Neural cell (in vitro differentiated cells): ENCODE measurements at regions not wholly inside any gene's neighbourhood (a gene's known extent, or its start where the extent isn't known, plus 50 kb on each side); places are given as distances from the start of the nearest gene placed in this dataset.

Experiments
- H2AFZ ChIP-seq: fragments of 200-600, 300-800 bp; sonication (generic), shearing (Covaris generic); 2 replicates; pipeline ENCODE4 v1.6.0; 2014; ENCODE audit warnings: low read depth, mild to moderate bottlenecking, antibody characterized with exemption, low read length, moderate library complexity
- H3F3A ChIP-seq: fragments of 200-600 bp; shearing (Covaris generic); 2 replicates; pipeline ENCODE4 v1.6.1; 2016; ENCODE audit warnings: mild to moderate bottlenecking, moderate library complexity, mixed read lengths, antibody characterized with exemption, low read length; ENCODE audit not compliant: insufficient read depth, poor library complexity, severe bottlenecking
- H3K27ac ChIP-seq: fragments of 200-600, 300-800 bp; sonication (generic), shearing (Covaris generic); 2 replicates; pipeline ENCODE4 v1.5.1; 2014; ENCODE audit warnings: mild to moderate bottlenecking, low read length, moderate library complexity
- H3K27me3 ChIP-seq: fragments of 300-800, 200-600 bp; sonication (generic), shearing (Covaris generic); 2 replicates; pipeline ENCODE4 v1.6.0; 2014; ENCODE audit warnings: mild to moderate bottlenecking, low read depth, low read length, moderate library complexity; ENCODE audit not compliant: insufficient read depth
- H3K36me3 ChIP-seq: fragments of 300-800, 200-600 bp; sonication (generic), shearing (Covaris generic); 2 replicates; pipeline ENCODE4 v1.5.1; 2014; ENCODE audit warnings: mild to moderate bottlenecking, antibody characterized with exemption, low read length, moderate library complexity; ENCODE audit not compliant: insufficient read depth
- H3K4me2 ChIP-seq: fragments of 300-800, 200-600 bp; sonication (generic), shearing (Covaris generic); 2 replicates; pipeline ENCODE4 v1.6.0; 2014; ENCODE audit warnings: mild to moderate bottlenecking, low read length
- H3K4me3 ChIP-seq: fragments of 300-800, 200-600 bp; sonication (generic), shearing (Covaris generic); 2 replicates; pipeline ENCODE4 v1.5.1; 2014; ENCODE audit warnings: mild to moderate bottlenecking, low read length, moderate library complexity
- H3K79me2 ChIP-seq: fragments of 200-600 bp; shearing (Covaris generic); replicated peaks from 2 replicates; pipeline ENCODE4 v1.6.0; 2014; ENCODE audit warnings: mild to moderate bottlenecking, low read length, moderate library complexity; ENCODE audit not compliant: insufficient read depth
- H3K9ac ChIP-seq: fragments of 300-800, 200-600 bp; sonication (generic), shearing (Covaris generic); 2 replicates; pipeline ENCODE4 v1.6.1; 2016; ENCODE audit warnings: mild to moderate bottlenecking, low read length, mixed read lengths
- H3K9me2 ChIP-seq: fragments of 200-600 bp; shearing (Covaris generic); 2 replicates; pipeline ENCODE4 v1.6.1; 2016; ENCODE audit warnings: mild to moderate bottlenecking, low read length, mixed read lengths; ENCODE audit not compliant: insufficient read depth
- H3K9me3 ChIP-seq: fragments of 200-600, 300-800 bp; sonication (generic), shearing (Covaris generic); 2 replicates; pipeline ENCODE4 v1.6.1; 2016; ENCODE audit warnings: mild to moderate bottlenecking, mixed run types, low read length, moderate library complexity, mixed read lengths
- H4K20me1 ChIP-seq: fragments of 200-600 bp; shearing (Covaris generic); 2 replicates; pipeline ENCODE4 v1.6.1; 2016; ENCODE audit warnings: mild to moderate bottlenecking, mixed run types; ENCODE audit not compliant: insufficient read depth
- EP300 ChIP-seq: fragments of 450-650 bp; conservative IDR thresholded peaks from 2 replicates; pipeline ENCODE4 v1.6.1; 2014; ENCODE audit warnings: antibody characterized with exemption, mild to moderate bottlenecking, moderate library complexity; ENCODE audit not compliant: poor library complexity, severe bottlenecking
- EZH2 ChIP-seq: fragments of 200-600, 300-800 bp; shearing (Covaris generic), sonication (generic); IDR thresholded peaks from 2 replicates; pipeline ENCODE4 v1.6.1; 2014; ENCODE audit warnings: antibody characterized with exemption, low read length, borderline replicate concordance, mild to moderate bottlenecking; ENCODE audit not compliant: insufficient read depth, poor library complexity, severe bottlenecking
- MXI1 ChIP-seq: fragments of 450-650 bp; conservative IDR thresholded peaks from 2 replicates; pipeline ENCODE4 v1.6.1; 2014; ENCODE audit warnings: antibody characterized with exemption, mild to moderate bottlenecking; ENCODE audit not compliant: poor library complexity, severe bottlenecking
- POLR2AphosphoS5 ChIP-seq: IDR thresholded peaks from 2 replicates; pipeline ENCODE4 v1.6.1; 2012
- RAD21 ChIP-seq: fragments of 450-650 bp; conservative IDR thresholded peaks from 2 replicates; pipeline ENCODE4 v1.6.1; 2014; ENCODE audit warnings: antibody characterized with exemption, mild to moderate bottlenecking, moderate library complexity
- SMC3 ChIP-seq: fragments of 450-650 bp; conservative IDR thresholded peaks from 2 replicates; pipeline ENCODE4 v1.6.1; 2014; ENCODE audit warnings: antibody characterized with exemption, mild to moderate bottlenecking, moderate library complexity; ENCODE audit not compliant: poor library complexity
- TAF1 ChIP-seq: IDR thresholded peaks from 2 replicates; pipeline ENCODE4 v1.6.1; 2012; ENCODE audit warnings: low read depth
- TF ChIP-seq, protein P1 (sequence below): IDR thresholded peaks from 2 replicates; pipeline ENCODE4 v1.6.1; 2012; ENCODE audit warnings: borderline replicate concordance
- TF ChIP-seq, protein P2 (sequence below): fragments of 450-650 bp; IDR thresholded peaks from 2 replicates; pipeline ENCODE4 v1.5.1; 2014; ENCODE audit warnings: antibody characterized with exemption, mild to moderate bottlenecking, moderate library complexity; ENCODE audit not compliant: poor library complexity, severe bottlenecking

DNA sequence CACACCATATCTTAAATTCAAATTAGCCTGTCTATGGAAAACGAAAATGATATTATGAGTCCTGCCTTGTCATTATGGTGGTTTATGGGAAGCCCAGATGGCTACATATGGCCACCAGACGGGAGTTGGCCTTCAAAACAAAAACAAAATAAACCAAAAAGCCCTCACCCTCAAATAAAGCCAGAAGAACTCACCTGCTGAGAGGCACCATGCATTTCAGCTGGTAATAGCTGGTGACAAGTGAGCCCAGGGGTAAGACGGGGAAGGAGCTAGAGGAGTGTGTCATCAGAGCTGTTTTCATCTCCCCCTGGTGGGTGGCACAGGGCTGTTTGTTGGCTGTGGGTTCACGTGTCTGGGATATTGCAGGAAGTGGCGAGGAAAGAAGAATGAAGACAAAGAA, 152.9 kb downstream of the EFNB2 start:
- Histone ChIP-seq H3K9me3 (no peaks in the 10 kb centered on the region), H3K36me3 (no peaks in the 10 kb centered on the region), H3K27me3 (no peaks in the 10 kb centered on the region), H3K9me2 (no peaks in the 10 kb centered on the region), H2AFZ (no peak overlapping the region), H3K79me2 (no peaks in the 10 kb centered on the region), H3K9ac (no peak overlapping the region), H3K4me2 (no peak overlapping the region), H3K4me3 (no peak overlapping the region), H3F3A (no peaks in the 10 kb centered on the region), H4K20me1 (no peaks in the 10 kb centered on the region), H3K27ac (no peak overlapping the region)
- TF ChIP-seq, protein P1, sequence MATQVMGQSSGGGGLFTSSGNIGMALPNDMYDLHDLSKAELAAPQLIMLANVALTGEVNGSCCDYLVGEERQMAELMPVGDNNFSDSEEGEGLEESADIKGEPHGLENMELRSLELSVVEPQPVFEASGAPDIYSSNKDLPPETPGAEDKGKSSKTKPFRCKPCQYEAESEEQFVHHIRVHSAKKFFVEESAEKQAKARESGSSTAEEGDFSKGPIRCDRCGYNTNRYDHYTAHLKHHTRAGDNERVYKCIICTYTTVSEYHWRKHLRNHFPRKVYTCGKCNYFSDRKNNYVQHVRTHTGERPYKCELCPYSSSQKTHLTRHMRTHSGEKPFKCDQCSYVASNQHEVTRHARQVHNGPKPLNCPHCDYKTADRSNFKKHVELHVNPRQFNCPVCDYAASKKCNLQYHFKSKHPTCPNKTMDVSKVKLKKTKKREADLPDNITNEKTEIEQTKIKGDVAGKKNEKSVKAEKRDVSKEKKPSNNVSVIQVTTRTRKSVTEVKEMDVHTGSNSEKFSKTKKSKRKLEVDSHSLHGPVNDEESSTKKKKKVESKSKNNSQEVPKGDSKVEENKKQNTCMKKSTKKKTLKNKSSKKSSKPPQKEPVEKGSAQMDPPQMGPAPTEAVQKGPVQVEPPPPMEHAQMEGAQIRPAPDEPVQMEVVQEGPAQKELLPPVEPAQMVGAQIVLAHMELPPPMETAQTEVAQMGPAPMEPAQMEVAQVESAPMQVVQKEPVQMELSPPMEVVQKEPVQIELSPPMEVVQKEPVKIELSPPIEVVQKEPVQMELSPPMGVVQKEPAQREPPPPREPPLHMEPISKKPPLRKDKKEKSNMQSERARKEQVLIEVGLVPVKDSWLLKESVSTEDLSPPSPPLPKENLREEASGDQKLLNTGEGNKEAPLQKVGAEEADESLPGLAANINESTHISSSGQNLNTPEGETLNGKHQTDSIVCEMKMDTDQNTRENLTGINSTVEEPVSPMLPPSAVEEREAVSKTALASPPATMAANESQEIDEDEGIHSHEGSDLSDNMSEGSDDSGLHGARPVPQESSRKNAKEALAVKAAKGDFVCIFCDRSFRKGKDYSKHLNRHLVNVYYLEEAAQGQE: no peak
- TF ChIP-seq POLR2AphosphoS5: no peak
- TF ChIP-seq, protein P2, sequence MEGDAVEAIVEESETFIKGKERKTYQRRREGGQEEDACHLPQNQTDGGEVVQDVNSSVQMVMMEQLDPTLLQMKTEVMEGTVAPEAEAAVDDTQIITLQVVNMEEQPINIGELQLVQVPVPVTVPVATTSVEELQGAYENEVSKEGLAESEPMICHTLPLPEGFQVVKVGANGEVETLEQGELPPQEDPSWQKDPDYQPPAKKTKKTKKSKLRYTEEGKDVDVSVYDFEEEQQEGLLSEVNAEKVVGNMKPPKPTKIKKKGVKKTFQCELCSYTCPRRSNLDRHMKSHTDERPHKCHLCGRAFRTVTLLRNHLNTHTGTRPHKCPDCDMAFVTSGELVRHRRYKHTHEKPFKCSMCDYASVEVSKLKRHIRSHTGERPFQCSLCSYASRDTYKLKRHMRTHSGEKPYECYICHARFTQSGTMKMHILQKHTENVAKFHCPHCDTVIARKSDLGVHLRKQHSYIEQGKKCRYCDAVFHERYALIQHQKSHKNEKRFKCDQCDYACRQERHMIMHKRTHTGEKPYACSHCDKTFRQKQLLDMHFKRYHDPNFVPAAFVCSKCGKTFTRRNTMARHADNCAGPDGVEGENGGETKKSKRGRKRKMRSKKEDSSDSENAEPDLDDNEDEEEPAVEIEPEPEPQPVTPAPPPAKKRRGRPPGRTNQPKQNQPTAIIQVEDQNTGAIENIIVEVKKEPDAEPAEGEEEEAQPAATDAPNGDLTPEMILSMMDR: no peak
- TF ChIP-seq SMC3: no peak
- TF ChIP-seq MXI1: no peak
- no peak for TF ChIP-seq EZH2
- no peak for TF ChIP-seq EP300
- no peak for TF ChIP-seq TAF1
- TF ChIP-seq RAD21: no peak

DNA sequence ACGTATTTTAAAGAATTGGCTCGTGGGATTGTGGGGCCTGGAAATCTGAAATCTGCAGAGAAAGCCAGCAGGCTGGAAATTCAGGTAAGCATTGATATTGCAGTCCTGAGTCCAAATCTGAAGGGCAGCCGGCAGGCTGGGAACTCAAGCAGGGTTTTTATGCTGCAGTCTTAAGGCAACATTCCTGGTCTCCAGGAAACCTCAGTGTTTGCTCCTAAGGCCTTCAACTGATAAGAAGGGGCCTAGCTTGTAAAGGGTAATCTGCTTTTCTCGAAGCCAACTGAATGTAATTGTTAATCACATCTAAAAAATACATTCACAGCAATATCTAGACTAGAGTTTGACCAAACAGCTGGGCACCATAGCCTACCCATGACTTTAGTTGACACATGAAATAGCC, 154.4 kb downstream of the EFNB2 start:
- Histone ChIP-seq H2AFZ (no peak overlapping the region), H3K9me2 (no peaks in the 10 kb centered on the region), H4K20me1 (no peaks in the 10 kb centered on the region), H3K9me3 (no peaks in the 10 kb centered on the region), H3K9ac (no peak overlapping the region), H3K36me3 (no peaks in the 10 kb centered on the region), H3F3A (no peaks in the 10 kb centered on the region), H3K4me2 (no peak overlapping the region), H3K27ac (no peak overlapping the region), H3K27me3 (no peaks in the 10 kb centered on the region), H3K79me2 (no peaks in the 10 kb centered on the region), H3K4me3 (no peak overlapping the region)
- no peak for TF ChIP-seq EZH2
- TF ChIP-seq, protein P2: no peak
- TF ChIP-seq, protein P1: no peak
- TF ChIP-seq SMC3: no peak
- TF ChIP-seq MXI1: no peak
- TF ChIP-seq POLR2AphosphoS5: no peak
